ENCODE measurements at regions not wholly inside any gene's neighbourhood (a gene's known extent, or its start where the extent isn't known, plus 50 kb on each side); places are given as distances from the start of the nearest gene placed in this dataset.

GRCh38 chr2:226154610-226155009 lies 645.0 kb downstream of the IRS1 start:
- WGBS (ENCODE audit: missing lambda C conversion rate): 54% methylated on average over 3 of the region's 3 CpGs
- no peak for ATAC-seq
- ChIA-PET CTCF (interaction anchor here (1.0 to 1.2 kb wide), 2 partner anchors 8 to 649 kb away, joined by 3 read pairs; no protein-coding TSS in a partner anchor), POLR2A (no interaction called here)
- peak overlapping the region; percentile 47; the same call in 2 of the 3 replicates for H3K4me2 ChIP-seq
- no peak for FAIRE-seq
- peaks cover 39% of the 10 kb centered on the region for H3K4me1 ChIP-seq
- peak overlapping the region; percentile 15 to 32; a peak in 2 of 6 replicates for H3K27ac ChIP-seq
- no peak for DNase-seq (ENCODE audit: low read depth in 1 of 2, low spot score in 1 of 2)
- H3K9me3 ChIP-seq: no peaks in the 10 kb centered on the region
- H3K4me3 ChIP-seq: no peak overlapping the region
- no peak for TF ChIP-seq REST (IDR thresholded peaks at IDR 0.05)
- peak; percentile 47 for TF ChIP-seq MAFK (IDR thresholded peaks at IDR 0.05; ENCODE audit: partially characterized antibody)

- ChIA-PET POLR2A (no interaction called here), CTCF (interaction anchor here (1.0 to 1.2 kb wide), 2 partner anchors 9 to 650 kb away, joined by 3 read pairs; no protein-coding TSS in a partner anchor)
- H3K4me1 ChIP-seq: peaks cover 31% of the 10 kb centered on the region; the same call in 2 of the 3 replicates
- no peak overlapping the region for H3K4me3 ChIP-seq
- TF ChIP-seq TFCP2L1 (CRISPR knock-in tag; IDR thresholded peaks at IDR 0.05): no peak
- no peak for TF ChIP-seq CBX2 (IDR thresholded peaks at IDR 0.05; ENCODE audit: borderline replicate concordance, low read depth)
- DNase-seq (ENCODE audit: low read depth in 1 of 2, low spot score in 1 of 2) (no peak), ATAC-seq (no peak), FAIRE-seq (no peak)
- peak overlapping the region; percentile 17 to 58; a peak in 4 of 6 replicates for H3K27ac ChIP-seq
- no peaks in the 10 kb centered on the region for H3K9me3 ChIP-seq
- H3K4me2 ChIP-seq: 0 out of 3 replicates have a peak overlapping the region, but pooled peaks have one; percentile 8
- WGBS (ENCODE audit: missing lambda C conversion rate): 67% methylated on average over 3 of the region's 3 CpGs
Observed at GRCh38 chr2:226153553-226153952, 646.1 kb downstream of the IRS1 start.

- Histone ChIP-seq H3K4me1 (peaks cover 31% of the 10 kb centered on the region; the same call in 2 of the 3 replicates), H3K9me3 (no peaks in the 10 kb centered on the region), H3K4me2 (peak overlapping the region; percentile 45), H3K27ac (peak overlapping the region; percentile 8 to 10; a peak in 1 of 6 replicates), H3K4me3 (no peak overlapping the region)
- ATAC-seq: peak in 1 of 2 experiments; percentile 76; a peak in 3 of 6 replicates
- CTCF ChIA-PET: no interaction called here
- 0% methylated on average over 1 of the region's 1 CpG for WGBS (ENCODE audit: missing lambda C conversion rate)
- TF ChIP-seq ZSCAN20 (CRISPR knock-in tag; IDR thresholded peaks at IDR 0.05): no peak
- no peak for TF ChIP-seq POLR2A (IDR thresholded peaks at IDR 0.05; ENCODE audit: low read length)
- TF ChIP-seq HOXB5 (CRISPR knock-in tag; IDR thresholded peaks at IDR 0.05): no peak
- no peak for TF ChIP-seq KDM5A (IDR thresholded peaks at IDR 0.05)
- TF ChIP-seq RFX5 (IDR thresholded peaks at IDR 0.05): no peak
- no peak for TF ChIP-seq HOXA7 (CRISPR knock-in tag; IDR thresholded peaks at IDR 0.05)
- no peak for TF ChIP-seq USF2 (IDR thresholded peaks at IDR 0.05)
- no peak for TF ChIP-seq CHD4 (IDR thresholded peaks at IDR 0.05; ENCODE audit: borderline replicate concordance)
- no peak for TF ChIP-seq CEBPB (IDR thresholded peaks at IDR 0.05)
- TF ChIP-seq TFCP2L1 (CRISPR knock-in tag; IDR thresholded peaks at IDR 0.05): no peak
- no peak for TF ChIP-seq MAFK (IDR thresholded peaks at IDR 0.05; ENCODE audit: partially characterized antibody)
- TF ChIP-seq EHF (CRISPR knock-in tag; IDR thresholded peaks at IDR 0.05): no peak
- no peak for TF ChIP-seq RAD21 (conservative IDR thresholded peaks at IDR 0.05 in 1 of 2, IDR thresholded peaks at IDR 0.05 in 1 of 2)
- TF ChIP-seq TP53 (CRISPR knock-in tag; IDR thresholded peaks at IDR 0.05): no peak
- TF ChIP-seq HEYL (CRISPR knock-in tag; IDR thresholded peaks at IDR 0.05): no peak
- no peak for TF ChIP-seq JUNB (IDR thresholded peaks at IDR 0.05)
- no peak for TF ChIP-seq REST (IDR thresholded peaks at IDR 0.05)
- no peak for TF ChIP-seq HOXB13 (CRISPR knock-in tag; IDR thresholded peaks at IDR 0.05; ENCODE audit: low read depth)
- TF ChIP-seq HDAC2 (IDR thresholded peaks at IDR 0.05): no peak
- no peak for TF ChIP-seq PBX3 (IDR thresholded peaks at IDR 0.05)
- POLR2A ChIA-PET: no interaction called here
- DNase-seq (ENCODE audit: low read depth in 1 of 2, low spot score in 1 of 2): peak in 1 of 2 experiments; percentile 77
- no peak for FAIRE-seq
Observed at GRCh38 chr2:226151157-226151556, 648.5 kb downstream of the IRS1 start.

Data from A549 (cell line).